GM19025 (cell line): ENCODE measurements at regions not wholly inside any gene's neighbourhood (a gene's known extent, or its start where the extent isn't known, plus 50 kb on each side); places are given as distances from the start of the nearest gene placed in this dataset.

ENCODE experiments used
- ATAC-seq: cut with Tn5 transposase; IDR thresholded peaks from one replicate; pipeline ENCODE4 v1.9.1; 2021; ENCODE audit warnings: mild to moderate bottlenecking, low read depth, moderate library complexity; ENCODE audit not compliant: unreplicated experiment

- ATAC-seq = no peak
Measured at GRCh38 chr7:131189488-131189887, 138.2 kb upstream of the MKLN1 start.

GRCh38 chr7:131190146-131190545 lies 137.5 kb upstream of the MKLN1 start:
- no peak for ATAC-seq

- ATAC-seq = no peak
Measured at GRCh38 chr7:131190581-131190980, 137.1 kb upstream of the MKLN1 start.

- ATAC-seq = no peak
Measured at GRCh38 chr7:131194070-131194865, 133.4 kb upstream of the MKLN1 start.

- ATAC-seq = no peak
Measured at GRCh38 chr7:131196803-131197202, 130.9 kb upstream of the MKLN1 start.

GRCh38 chr7:131197920-131198615 lies 129.6 kb upstream of the MKLN1 start:
- ATAC-seq = no peak

- no peak for ATAC-seq
Measured at GRCh38 chr7:131202451-131202850, 125.2 kb upstream of the MKLN1 start.

GRCh38 chr7:131203291-131203976 lies 124.2 kb upstream of the MKLN1 start:
- no peak for ATAC-seq

GRCh38 chr7:131208777-131209176 lies 118.9 kb upstream of the MKLN1 start:
- no peak for ATAC-seq

GRCh38 chr7:131210618-131211017 lies 117.1 kb upstream of the MKLN1 start:
- ATAC-seq = no peak

- ATAC-seq = no peak
Measured at GRCh38 chr7:131211500-131211899, 116.2 kb upstream of the MKLN1 start.

- no peak for ATAC-seq
Measured at GRCh38 chr7:131212114-131212513, 115.6 kb upstream of the MKLN1 start.

- ATAC-seq = peak; percentile 44
Measured at GRCh38 chr7:131218727-131219128, 108.9 kb upstream of the MKLN1 start.

- no peak for ATAC-seq
Measured at GRCh38 chr7:131219312-131220041, 108.2 kb upstream of the MKLN1 start.

GRCh38 chr7:131221061-131221460 lies 106.6 kb upstream of the MKLN1 start:
- no peak for ATAC-seq

GRCh38 chr7:131222171-131222570 lies 105.5 kb upstream of the MKLN1 start:
- ATAC-seq = no peak

- ATAC-seq = no peak
Measured at GRCh38 chr7:131223151-131223550, 104.5 kb upstream of the MKLN1 start.

GRCh38 chr7:131224996-131225395 lies 102.7 kb upstream of the MKLN1 start:
- ATAC-seq = no peak

GRCh38 chr7:131225619-131226513 lies 101.8 kb upstream of the MKLN1 start:
- ATAC-seq = no peak

- ATAC-seq = no peak
Measured at GRCh38 chr7:131226514-131226865, 101.2 kb upstream of the MKLN1 start.
